Calu3 (cell line): ENCODE measurements at regions not wholly inside any gene's neighbourhood (a gene's known extent, or its start where the extent isn't known, plus 50 kb on each side); places are given as distances from the start of the nearest gene placed in this dataset.
"Not testable (repeated sequence)": the region's sequence is repeated elsewhere in the genome, so short reads cannot be mapped to it uniquely, and the experiment has no call there.

Experiments used
- BruUV-seq: library from RNA; stranded (reverse); fragments of 400-500 nt; replicated peaks from 2 replicates; lab custom pipeline; 2021; lab: Mats Ljungman, UMichigan
- CTCF ChIA-PET: fragments of 300-600 bp; sonication (Branson Sonifier 250); formaldehyde crosslinking; loops from one replicate; lab custom pipeline; 2022; ENCODE audit warnings: antibody characterized with exemption; lab: Charles Lee
- DNase-seq: peaks from one replicate; pipeline ENCODE4 v3.0.0; 2022
- H3K27ac Mint-ChIP-seq: one replicate; pipeline ENCODE4 v1.8.0; 2022; ENCODE audit warnings: mixed read lengths; ENCODE audit not compliant: unreplicated experiment
- H3K27me3 Mint-ChIP-seq: one replicate; pipeline ENCODE4 v1.8.0; 2022; ENCODE audit warnings: mixed read lengths; ENCODE audit not compliant: unreplicated experiment
- H3K36me3 Mint-ChIP-seq: one replicate; pipeline ENCODE4 v1.8.0; 2022; ENCODE audit warnings: mild to moderate bottlenecking, moderate library complexity, mixed read lengths; ENCODE audit not compliant: insufficient read depth, unreplicated experiment
- H3K4me1 Mint-ChIP-seq: one replicate; pipeline ENCODE4 v1.8.0; 2022; ENCODE audit warnings: mild to moderate bottlenecking, low read depth, mixed read lengths; ENCODE audit not compliant: unreplicated experiment
- H3K4me3 Mint-ChIP-seq: one replicate; pipeline ENCODE4 v1.8.0; 2022; ENCODE audit warnings: mild to moderate bottlenecking, low read depth, moderate library complexity, mixed read lengths; ENCODE audit not compliant: unreplicated experiment
- H3K9me3 Mint-ChIP-seq: one replicate; pipeline ENCODE4 v1.8.0; 2022; ENCODE audit warnings: low read depth, mixed read lengths; ENCODE audit not compliant: unreplicated experiment
- intact Hi-C: fragments of 100-400 bp; cut with micrococcal nuclease; formaldehyde crosslinking; loops from one replicate; pipeline ENCODE4 v1.10.0; 2022; ENCODE audit not compliant: unreplicated experiment
- TF ChIP-seq, protein P1 (sequence below): fragments of 200-600 bp; IDR thresholded peaks from one replicate; pipeline ENCODE4 v1.8.0; 2022; ENCODE audit warnings: antibody characterized with exemption; ENCODE audit not compliant: unreplicated experiment

DNA sequence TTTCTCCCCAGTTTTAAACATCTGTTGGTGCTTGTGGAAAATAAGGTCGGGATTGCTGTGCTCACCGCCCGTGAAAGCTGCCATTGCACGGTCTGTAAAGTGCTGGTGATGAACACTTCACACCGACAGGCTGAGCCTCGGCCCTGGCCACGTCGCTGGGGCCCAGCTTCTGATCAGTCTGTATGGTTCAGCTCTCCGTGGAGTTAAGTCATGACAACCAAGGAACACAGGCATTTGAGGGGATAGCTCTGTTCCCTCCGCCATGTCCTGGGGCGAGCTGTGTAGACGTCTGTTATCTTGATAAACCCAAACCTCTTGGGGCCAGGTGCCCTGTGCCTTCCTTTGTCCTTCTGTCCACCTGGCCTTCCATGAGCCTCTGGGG is 110.6 kb downstream of the METRNL start:
- CTCF ChIA-PET: no interaction called here
- intact Hi-C loops: no loop called here
- no TSS peak for BruUV-seq
- DNase-seq: no peak
- no peaks in the 10 kb centered on the region for H3K36me3 Mint-ChIP-seq
- H3K4me3 Mint-ChIP-seq: no peak overlapping the region
- peaks cover 10% of the 10 kb centered on the region for H3K9me3 Mint-ChIP-seq
- H3K27ac Mint-ChIP-seq: no peak overlapping the region
- TF ChIP-seq, protein P1, sequence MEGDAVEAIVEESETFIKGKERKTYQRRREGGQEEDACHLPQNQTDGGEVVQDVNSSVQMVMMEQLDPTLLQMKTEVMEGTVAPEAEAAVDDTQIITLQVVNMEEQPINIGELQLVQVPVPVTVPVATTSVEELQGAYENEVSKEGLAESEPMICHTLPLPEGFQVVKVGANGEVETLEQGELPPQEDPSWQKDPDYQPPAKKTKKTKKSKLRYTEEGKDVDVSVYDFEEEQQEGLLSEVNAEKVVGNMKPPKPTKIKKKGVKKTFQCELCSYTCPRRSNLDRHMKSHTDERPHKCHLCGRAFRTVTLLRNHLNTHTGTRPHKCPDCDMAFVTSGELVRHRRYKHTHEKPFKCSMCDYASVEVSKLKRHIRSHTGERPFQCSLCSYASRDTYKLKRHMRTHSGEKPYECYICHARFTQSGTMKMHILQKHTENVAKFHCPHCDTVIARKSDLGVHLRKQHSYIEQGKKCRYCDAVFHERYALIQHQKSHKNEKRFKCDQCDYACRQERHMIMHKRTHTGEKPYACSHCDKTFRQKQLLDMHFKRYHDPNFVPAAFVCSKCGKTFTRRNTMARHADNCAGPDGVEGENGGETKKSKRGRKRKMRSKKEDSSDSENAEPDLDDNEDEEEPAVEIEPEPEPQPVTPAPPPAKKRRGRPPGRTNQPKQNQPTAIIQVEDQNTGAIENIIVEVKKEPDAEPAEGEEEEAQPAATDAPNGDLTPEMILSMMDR: no peak
- no peaks in the 10 kb centered on the region for H3K4me1 Mint-ChIP-seq
- peaks cover 58% of the 10 kb centered on the region for H3K27me3 Mint-ChIP-seq

DNA sequence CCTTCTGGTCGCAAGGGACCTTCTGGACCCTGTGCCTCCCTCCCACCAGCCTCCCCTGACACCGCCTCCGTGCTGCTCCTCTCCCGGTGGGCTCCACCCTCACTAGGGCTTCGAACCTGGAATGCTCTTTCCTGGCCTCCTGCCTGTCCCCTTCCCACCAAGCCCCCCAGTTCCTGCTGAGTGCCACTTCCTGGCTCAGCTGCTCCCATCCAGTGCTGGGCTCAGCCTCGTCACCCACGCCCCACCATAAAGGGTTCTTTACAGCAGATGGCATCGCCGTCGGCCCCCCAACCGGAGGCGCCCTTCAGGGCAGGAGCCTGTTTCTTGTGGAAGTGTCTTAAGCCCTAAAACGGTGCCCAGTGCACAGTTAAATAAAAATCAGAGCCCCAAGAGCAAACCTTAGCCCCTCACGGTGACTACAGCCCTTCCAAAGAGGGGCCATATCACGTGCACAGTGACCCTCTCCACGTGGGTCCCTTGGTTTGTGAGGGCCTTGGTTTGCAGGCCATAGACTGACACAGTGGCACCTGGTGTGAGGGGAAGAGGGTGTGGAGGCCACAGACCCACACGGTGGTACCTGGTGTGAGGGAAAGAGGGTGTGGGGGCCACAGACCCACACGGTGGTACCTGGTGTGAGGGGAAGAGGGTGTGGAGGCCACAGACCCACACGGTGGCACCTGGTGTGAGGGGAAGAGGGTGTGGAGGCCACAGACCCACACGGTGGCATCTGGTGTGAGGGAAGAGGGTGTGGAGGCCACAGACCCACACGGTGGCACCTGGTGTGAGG is 111.4 kb downstream of the METRNL start:
- H3K4me3 Mint-ChIP-seq: no peak overlapping the region
- BruUV-seq: no TSS peak
- CTCF ChIA-PET: no interaction called here
- H3K27me3 Mint-ChIP-seq: peaks cover 54% of the 10 kb centered on the region
- TF ChIP-seq, protein P1: no peak
- peak overlapping the region; percentile 38 for H3K27ac Mint-ChIP-seq
- intact Hi-C loops: no loop called here
- H3K9me3 Mint-ChIP-seq: peaks cover 10% of the 10 kb centered on the region
- DNase-seq: no peak
- no peaks in the 10 kb centered on the region for H3K36me3 Mint-ChIP-seq
- no peaks in the 10 kb centered on the region for H3K4me1 Mint-ChIP-seq

DNA sequence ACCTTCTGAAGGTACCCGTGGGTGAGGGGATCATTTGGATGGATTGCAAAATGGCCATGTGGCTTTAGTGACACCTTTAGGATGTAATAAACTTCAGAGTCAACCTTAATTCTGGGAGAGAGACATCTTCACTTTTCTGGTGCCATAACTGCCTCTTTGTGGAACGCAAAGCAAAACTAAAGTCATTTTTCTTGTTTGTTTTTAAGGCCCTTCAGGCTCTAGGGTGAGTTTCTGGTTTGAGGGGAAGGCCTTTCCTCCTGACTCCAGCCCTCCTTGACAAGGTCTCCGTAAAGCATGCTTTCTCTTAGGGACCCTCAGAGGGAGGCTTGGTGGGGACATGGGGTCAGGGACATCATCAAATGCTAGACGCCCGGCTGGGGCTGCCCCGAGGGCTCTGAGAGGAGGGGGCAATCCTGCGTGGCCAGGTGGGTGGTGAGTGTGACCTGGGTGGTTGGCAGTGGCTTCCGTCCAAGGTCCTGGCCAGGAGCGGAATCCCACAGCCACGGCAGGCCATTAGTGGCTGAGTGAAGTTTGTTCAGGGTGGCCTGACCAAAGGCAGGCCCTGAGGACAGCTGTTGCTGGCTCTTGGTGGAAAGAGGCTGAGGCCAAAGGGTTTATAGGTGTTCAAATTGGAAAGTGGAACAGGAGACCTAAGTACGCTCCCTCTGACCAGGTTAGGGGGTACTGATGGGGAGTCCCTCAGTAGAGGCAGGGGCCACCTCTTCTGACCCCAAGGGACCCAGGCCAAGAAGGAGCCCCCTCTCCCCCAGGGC is 112.2 kb downstream of the METRNL start:
- DNase-seq: no peak
- CTCF ChIA-PET: no interaction called here
- no peak overlapping the region for H3K4me3 Mint-ChIP-seq
- H3K27ac Mint-ChIP-seq: peak overlapping the region; percentile 38
- H3K36me3 Mint-ChIP-seq: no peaks in the 10 kb centered on the region
- intact Hi-C loops: no loop called here
- peaks cover 10% of the 10 kb centered on the region for H3K9me3 Mint-ChIP-seq
- TF ChIP-seq, protein P1: no peak
- H3K27me3 Mint-ChIP-seq: peaks cover 46% of the 10 kb centered on the region
- BruUV-seq: no TSS peak
- H3K4me1 Mint-ChIP-seq: no peaks in the 10 kb centered on the region

DNA sequence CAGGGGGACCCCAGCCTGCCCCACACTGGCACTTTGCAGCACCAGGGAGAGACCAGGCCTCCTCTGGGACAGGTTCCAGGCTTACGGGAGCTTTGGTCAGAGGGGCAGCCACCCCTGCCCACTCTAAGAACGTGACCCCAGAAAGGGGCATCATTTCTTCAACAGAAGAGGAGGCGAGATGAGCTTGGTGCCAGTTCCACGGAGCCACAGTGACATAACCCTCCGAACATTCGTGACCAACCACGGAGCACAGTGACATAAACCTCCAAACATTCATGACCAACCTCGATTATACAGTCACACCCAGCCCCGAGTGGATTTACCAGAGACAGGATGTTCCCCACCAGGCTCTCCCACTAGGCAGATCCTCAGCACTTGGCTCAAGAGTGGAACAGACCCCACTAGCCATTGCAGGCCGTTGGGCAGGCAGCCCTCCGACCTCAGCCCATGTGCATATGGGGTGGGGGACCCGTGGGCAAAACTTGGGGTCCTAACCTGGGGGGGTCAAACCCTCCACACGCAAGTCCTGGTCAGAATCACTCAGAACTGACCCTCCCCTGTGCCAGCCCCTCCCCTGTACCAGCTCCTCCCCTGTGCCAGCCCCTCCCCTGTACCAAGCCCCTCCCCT is 112.9 kb downstream of the METRNL start:
- no TSS peak for BruUV-seq
- Mint-ChIP-seq H3K4me1 (no peaks in the 10 kb centered on the region), H3K9me3 (peaks cover 10% of the 10 kb centered on the region), H3K27me3 (peaks cover 39% of the 10 kb centered on the region), H3K4me3 (no peak overlapping the region), H3K27ac (no peak overlapping the region), H3K36me3 (no peaks in the 10 kb centered on the region)
- DNase-seq: no peak
- intact Hi-C loops: no loop called here
- TF ChIP-seq, protein P1: no peak
- CTCF ChIA-PET: interaction anchor here (0.9 kb wide), 1 partner anchor 10 kb away, joined by 3 read pairs; no protein-coding TSS in a partner anchor

DNA sequence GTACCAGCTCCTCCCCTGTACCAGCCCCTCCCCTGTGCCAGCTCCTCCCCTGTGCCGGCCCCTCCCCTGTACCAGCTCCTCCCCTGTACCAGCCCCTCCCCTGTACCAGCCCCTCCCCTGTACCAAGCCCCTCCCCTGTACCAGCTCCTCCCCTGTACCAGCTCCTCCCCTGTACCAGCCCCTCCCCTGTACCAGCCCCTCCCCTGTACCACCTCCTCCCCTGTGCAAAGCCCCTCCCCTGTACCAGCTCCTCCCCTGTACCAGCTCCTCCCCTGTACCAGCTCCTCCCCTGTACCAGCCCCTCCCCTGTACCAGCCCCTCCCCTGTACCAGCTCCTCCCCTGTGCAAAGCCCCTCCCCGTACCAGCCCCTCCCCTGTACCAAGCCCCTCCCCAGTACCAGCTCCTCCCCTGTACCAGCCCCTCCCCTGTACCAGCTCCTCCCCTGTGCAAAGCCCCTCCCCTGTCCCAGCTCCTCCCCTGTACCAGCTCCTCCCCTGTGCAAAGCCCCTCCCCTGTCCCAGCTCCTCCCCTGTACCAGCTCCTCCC is 113.5 kb downstream of the METRNL start:
- H3K27ac Mint-ChIP-seq, DNase-seq, intact Hi-C loops, BruUV-seq, H3K36me3 Mint-ChIP-seq, H3K9me3 Mint-ChIP-seq, H3K4me1 Mint-ChIP-seq, H3K4me3 Mint-ChIP-seq: not testable (repeated sequence)
- CTCF ChIA-PET: interaction anchor here (0.6 to 0.9 kb wide), 3 partner anchors 9 to 137 kb away, joined by 3 to 8 read pairs (median 6); no protein-coding TSS in a partner anchor
- peaks cover 34% of the 10 kb centered on the region for H3K27me3 Mint-ChIP-seq
